Mesothelial cell of epicardium (in vitro differentiated cells): ENCODE measurements at regions not wholly inside any gene's neighbourhood (a gene's known extent, or its start where the extent isn't known, plus 50 kb on each side); places are given as distances from the start of the nearest gene placed in this dataset.
"Not testable (repeated sequence)": the region's sequence is repeated elsewhere in the genome, so short reads cannot be mapped to it uniquely, and the experiment has no call there.

Experiments
- DNase-seq, 2 experiments: peaks; one replicate each; pipeline ENCODE4 v3.0.0; 2021; ENCODE audit warnings: low spot score in 2 of 2; ENCODE audit not compliant: unreplicated experiment in 2 of 2
- H3K27ac Mint-ChIP-seq: 2 replicates; pipeline ENCODE4 v1.8.0; 2021; ENCODE audit warnings: mixed read lengths
- H3K27me3 Mint-ChIP-seq: 2 replicates; pipeline ENCODE4 v1.8.0; 2021; ENCODE audit warnings: low read depth, mixed read lengths
- H3K36me3 Mint-ChIP-seq: 2 replicates; pipeline ENCODE4 v1.8.0; 2021; ENCODE audit warnings: mixed read lengths
- H3K4me1 Mint-ChIP-seq: 2 replicates; pipeline ENCODE4 v1.8.0; 2021; ENCODE audit warnings: mixed read lengths
- H3K4me3 Mint-ChIP-seq: 2 replicates; pipeline ENCODE4 v1.8.0; 2021; ENCODE audit warnings: mild to moderate bottlenecking, moderate library complexity, mixed read lengths
- H3K9me3 Mint-ChIP-seq: 2 replicates; pipeline ENCODE4 v1.8.0; 2021; ENCODE audit warnings: mixed read lengths
- CTCF ChIP-seq: fragments of 200-600 bp; sonication (generic); IDR thresholded peaks from one replicate; pipeline ENCODE4 v1.5.0; 2021; ENCODE audit warnings: antibody characterized with exemption; ENCODE audit not compliant: unreplicated experiment

- Mint-ChIP-seq H3K4me3 (no peak overlapping the region), H3K36me3 (no peaks in the 10 kb centered on the region), H3K9me3 (no peaks in the 10 kb centered on the region), H3K4me1 (peaks cover 11% of the 10 kb centered on the region), H3K27ac (no peak overlapping the region), H3K27me3 (peaks cover 5% of the 10 kb centered on the region)
- no peak for TF ChIP-seq CTCF
- no peak for DNase-seq
Observed at GRCh38 chr10:118900617-118901016, 128.9 kb upstream of the NANOS1 start.

GRCh38 chr10:118901380-118901779, 128.1 kb upstream of the NANOS1 start:
- TF ChIP-seq CTCF = no peak
- peaks cover 11% of the 10 kb centered on the region for H3K4me1 Mint-ChIP-seq
- no peak for DNase-seq
- H3K4me3 Mint-ChIP-seq = no peak overlapping the region
- peaks cover 5% of the 10 kb centered on the region for H3K27me3 Mint-ChIP-seq
- no peak overlapping the region for H3K27ac Mint-ChIP-seq
- no peaks in the 10 kb centered on the region for H3K9me3 Mint-ChIP-seq
- H3K36me3 Mint-ChIP-seq = no peaks in the 10 kb centered on the region

- H3K4me3 Mint-ChIP-seq = no peak overlapping the region
- H3K27me3 Mint-ChIP-seq = peaks cover 5% of the 10 kb centered on the region
- no peaks in the 10 kb centered on the region for H3K9me3 Mint-ChIP-seq
- no peak for DNase-seq
- no peak overlapping the region for H3K27ac Mint-ChIP-seq
- H3K4me1 Mint-ChIP-seq = peaks cover 11% of the 10 kb centered on the region
- no peaks in the 10 kb centered on the region for H3K36me3 Mint-ChIP-seq
- TF ChIP-seq CTCF = no peak
Observed at GRCh38 chr10:118901906-118902305, 127.6 kb upstream of the NANOS1 start.

GRCh38 chr10:118902656-118903055, 126.9 kb upstream of the NANOS1 start:
- not testable (repeated sequence) for H3K27ac Mint-ChIP-seq, H3K4me3 Mint-ChIP-seq, DNase-seq, H3K9me3 Mint-ChIP-seq, H3K36me3 Mint-ChIP-seq, H3K27me3 Mint-ChIP-seq
- peaks cover 11% of the 10 kb centered on the region for H3K4me1 Mint-ChIP-seq

- H3K36me3 Mint-ChIP-seq = no peaks in the 10 kb centered on the region
- TF ChIP-seq CTCF = no peak
- no peak overlapping the region for H3K27ac Mint-ChIP-seq
- H3K27me3 Mint-ChIP-seq = peaks cover 5% of the 10 kb centered on the region
- H3K4me1 Mint-ChIP-seq = peaks cover 11% of the 10 kb centered on the region
- no peak for DNase-seq
- no peak overlapping the region for H3K4me3 Mint-ChIP-seq
- H3K9me3 Mint-ChIP-seq = no peaks in the 10 kb centered on the region
Observed at GRCh38 chr10:118903251-118903650, 126.3 kb upstream of the NANOS1 start.

- Mint-ChIP-seq H3K27ac (no peak overlapping the region), H3K27me3 (peaks cover 5% of the 10 kb centered on the region), H3K36me3 (no peaks in the 10 kb centered on the region), H3K9me3 (no peaks in the 10 kb centered on the region), H3K4me3 (no peak overlapping the region), H3K4me1 (peaks cover 14% of the 10 kb centered on the region)
- no peak for DNase-seq
- no peak for TF ChIP-seq CTCF
Observed at GRCh38 chr10:118903691-118904090, 125.8 kb upstream of the NANOS1 start.
